HG02642 (cell line): ENCODE measurements at regions not wholly inside any gene's neighbourhood (a gene's known extent, or its start where the extent isn't known, plus 50 kb on each side); places are given as distances from the start of the nearest gene placed in this dataset.
"Not testable (repeated sequence)": the region's sequence is repeated elsewhere in the genome, so short reads cannot be mapped to it uniquely, and the experiment has no call there.

Experiments
- ATAC-seq: cut with Tn5 transposase; IDR thresholded peaks from one replicate; pipeline ENCODE4 v1.9.1; 2021; ENCODE audit warnings: mild to moderate bottlenecking; ENCODE audit not compliant: unreplicated experiment, poor library complexity

- ATAC-seq: not testable (repeated sequence)
Observed at GRCh38 chr20:18876394-18876793, 62.8 kb downstream of the SCP2D1 start.

- ATAC-seq: no peak
Observed at GRCh38 chr20:18879262-18879661, 65.7 kb downstream of the SCP2D1 start.

DNA sequence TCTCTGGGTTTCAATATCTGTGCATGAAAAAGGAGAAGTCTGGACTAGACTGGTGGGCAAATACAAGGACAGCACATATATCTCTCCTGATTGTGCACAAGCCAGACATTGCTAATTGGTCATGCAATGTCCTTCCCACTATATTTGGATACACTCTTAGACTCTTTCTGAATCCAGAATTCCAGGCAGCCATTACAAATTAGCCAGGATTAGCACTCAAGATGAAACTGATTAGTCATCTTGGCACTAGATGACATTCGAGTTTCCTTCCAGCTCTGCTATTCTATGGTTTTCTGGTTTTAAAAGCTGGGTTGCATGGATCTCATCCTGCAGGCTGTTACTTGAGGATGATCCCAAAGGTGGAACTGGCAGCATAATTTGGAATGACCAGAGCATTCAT, 73.2 kb downstream of the SCP2D1 start:
- no peak for ATAC-seq

DNA sequence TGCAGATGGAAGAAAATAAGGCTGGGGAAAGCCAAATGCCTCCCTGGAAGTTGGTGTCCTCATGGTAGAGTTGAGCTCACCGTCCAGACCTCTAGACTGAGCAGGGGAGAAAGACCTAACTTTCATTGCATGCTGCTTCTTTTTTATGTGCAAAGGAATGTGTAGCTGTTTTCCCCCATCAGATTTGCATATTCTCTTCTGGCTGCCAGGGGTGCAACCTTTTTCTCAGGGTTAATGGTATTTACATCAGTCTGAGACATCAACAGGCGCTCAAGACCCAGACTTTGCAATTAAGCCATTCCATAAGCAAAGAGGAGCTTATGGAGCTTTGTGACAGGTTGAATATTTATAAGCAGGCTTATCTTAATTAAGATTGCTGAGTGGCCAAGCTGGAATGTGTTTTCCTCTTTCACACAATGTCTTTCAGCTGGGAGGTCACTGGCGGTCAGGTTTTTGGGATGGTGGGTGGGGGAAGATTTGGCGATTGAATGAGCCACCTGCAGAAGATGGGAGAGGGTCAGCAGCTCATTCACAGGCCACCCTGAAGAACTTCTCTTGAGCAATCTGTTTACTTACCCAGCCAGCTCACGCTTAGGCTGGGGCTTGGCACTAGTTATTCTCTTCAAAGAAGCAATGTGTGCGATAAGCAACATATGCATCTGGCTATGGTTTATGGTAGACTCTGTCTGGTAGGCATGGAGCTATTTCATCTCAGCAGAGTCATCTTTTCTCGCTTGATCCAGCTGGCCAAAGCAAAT, 88.6 kb downstream of the SCP2D1 start:
- no peak for ATAC-seq

DNA sequence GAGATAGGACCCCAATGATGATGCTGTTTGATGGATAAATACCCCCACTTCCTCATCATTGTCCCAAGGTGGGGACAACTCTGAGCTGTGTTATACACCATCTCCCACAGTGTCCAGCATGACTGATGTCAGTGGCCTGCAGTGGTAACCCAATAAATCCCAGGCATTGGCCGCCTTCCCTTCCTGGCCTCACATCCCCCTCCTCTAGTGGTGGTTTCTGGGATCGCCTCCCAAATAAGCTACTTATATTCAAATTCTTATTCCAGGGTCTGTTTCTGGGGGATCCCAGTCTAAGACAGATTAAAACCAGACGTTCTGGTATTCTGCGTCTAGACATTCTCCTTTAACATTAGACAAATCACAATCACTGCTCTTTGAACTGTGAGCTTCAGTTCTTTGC, 90.6 kb downstream of the SCP2D1 start:
- no peak for ATAC-seq

DNA sequence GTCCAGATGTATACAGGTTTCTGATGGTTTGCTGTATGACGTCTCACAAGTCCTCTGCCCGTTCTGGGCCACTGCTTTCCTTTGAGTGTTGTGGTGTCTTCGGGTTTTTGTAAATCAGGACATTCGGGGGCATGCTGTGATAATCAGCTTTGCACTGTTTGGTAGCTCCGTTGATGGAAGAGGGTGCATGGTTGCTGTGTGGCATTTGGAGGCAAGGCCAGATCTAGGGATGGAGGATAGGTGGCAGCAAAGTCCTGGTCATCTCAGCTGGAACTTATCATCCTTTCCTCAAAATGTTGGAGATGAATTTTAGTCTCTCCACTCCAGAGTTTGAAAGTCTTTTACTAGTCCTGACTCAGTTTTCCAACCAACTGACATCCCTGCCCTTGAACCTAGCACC, 91.0 kb downstream of the SCP2D1 start:
- ATAC-seq: no peak

DNA sequence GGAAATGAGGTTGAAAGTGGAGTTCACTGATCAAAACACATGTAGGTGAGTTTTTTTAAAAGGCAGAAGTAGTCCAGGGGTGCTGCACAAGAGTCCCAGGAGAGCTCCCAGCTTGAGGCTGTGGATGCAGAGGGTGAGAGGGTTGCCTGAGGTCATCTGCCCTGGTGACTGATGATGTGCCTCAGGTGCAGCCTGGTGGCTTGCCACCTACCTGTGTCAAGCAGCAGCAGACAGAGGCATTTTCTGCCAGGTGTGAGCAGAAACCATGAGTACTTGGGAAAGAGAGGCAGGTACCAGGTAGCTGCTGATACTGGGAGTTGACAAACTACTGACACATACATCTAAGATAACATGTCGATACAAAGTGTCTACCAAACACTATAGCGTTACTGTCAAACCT, 92.5 kb downstream of the SCP2D1 start:
- no peak for ATAC-seq

- ATAC-seq: no peak
Observed at GRCh38 chr20:18907353-18907752, 93.8 kb downstream of the SCP2D1 start.

GRCh38 chr20:18908109-18908508, 94.5 kb downstream of the SCP2D1 start:
- no peak for ATAC-seq

- ATAC-seq: no peak
Observed at GRCh38 chr20:18909254-18909653, 95.7 kb downstream of the SCP2D1 start.

DNA sequence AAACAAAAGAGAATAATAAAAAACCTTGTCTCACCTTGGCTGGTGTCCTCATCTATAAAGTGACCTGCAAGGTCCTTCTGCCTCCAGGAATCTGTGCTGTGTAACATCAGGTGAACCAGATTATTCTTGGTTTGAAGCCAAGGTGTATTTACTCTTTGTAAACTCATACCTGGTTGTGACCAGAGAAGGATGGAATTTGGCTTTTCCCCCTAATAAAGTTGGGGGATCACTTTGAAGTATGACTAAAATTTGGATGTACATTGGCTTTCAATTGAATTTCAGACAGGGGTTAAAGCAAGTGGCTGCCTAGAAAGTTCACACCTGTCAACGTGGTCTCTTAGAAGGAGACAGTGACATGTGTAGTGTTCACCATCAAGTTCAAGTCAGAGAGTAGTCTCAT, 100.1 kb downstream of the SCP2D1 start:
- no peak for ATAC-seq

DNA sequence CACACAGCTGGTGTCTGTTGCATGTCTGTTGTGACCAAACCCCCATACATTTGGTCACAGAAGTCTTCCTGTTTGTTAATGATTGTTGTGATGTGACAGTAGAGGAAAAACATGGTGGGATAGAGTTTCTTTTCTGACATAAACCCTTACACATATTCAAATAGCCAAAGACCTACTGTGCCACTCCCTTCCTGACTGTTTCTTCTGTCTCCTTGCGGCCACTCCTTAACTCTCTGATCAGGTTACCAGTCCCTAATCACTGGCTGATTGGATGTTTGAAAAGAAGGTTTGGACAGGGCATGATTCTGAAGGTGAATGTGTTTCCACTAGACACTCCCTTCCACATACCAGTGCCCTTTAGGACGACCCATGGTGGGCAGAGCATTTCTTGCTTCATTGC, 101.2 kb downstream of the SCP2D1 start:
- no peak for ATAC-seq

GRCh38 chr20:18916886-18917750, 103.5 kb downstream of the SCP2D1 start:
- no peak for ATAC-seq

- no peak for ATAC-seq
Observed at GRCh38 chr20:18919996-18920395, 106.4 kb downstream of the SCP2D1 start.

- no peak for ATAC-seq
Observed at GRCh38 chr20:18921291-18921690, 107.7 kb downstream of the SCP2D1 start.

DNA sequence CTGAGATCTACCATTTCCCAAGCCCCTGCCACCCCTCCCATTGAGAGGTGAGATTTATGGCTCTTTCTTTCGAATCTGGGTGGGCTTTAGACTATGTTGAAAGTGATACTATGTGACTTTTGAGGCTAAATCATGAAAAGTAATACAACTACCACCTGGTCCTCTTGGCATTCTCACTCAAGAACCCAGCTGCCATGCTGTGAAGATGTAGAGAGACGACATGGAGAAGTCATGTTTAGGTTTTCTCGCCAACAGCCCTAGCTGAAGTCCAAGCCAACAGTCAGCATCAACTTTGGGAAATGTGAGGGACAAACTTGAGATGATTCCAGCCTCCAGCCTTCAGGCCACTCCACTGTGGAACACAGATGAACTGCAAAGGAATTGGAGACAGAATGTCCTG, 108.7 kb downstream of the SCP2D1 start:
- no peak for ATAC-seq

DNA sequence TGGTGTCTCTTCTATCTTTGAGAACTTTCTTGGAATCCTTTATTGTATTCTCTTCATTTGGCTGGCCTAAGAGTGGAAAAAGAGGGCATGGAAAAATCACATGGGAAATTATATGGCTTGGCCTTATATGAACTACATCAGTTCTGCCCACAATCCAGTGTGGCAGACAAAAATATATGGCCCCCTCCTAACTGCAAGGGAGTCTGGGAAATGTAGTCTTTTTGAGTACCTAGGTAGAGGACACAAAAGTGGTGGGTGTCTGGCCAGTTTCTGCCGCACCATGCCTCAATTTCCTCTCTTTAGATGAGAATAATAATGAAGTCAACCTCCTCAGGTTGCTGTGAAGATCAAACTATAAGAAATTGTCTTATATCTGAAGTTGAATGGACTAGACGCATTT, 109.3 kb downstream of the SCP2D1 start:
- no peak for ATAC-seq

- no peak for ATAC-seq
Observed at GRCh38 chr20:18926965-18927364, 113.4 kb downstream of the SCP2D1 start.

GRCh38 chr20:18928626-18929025, 115.0 kb downstream of the SCP2D1 start:
- no peak for ATAC-seq

DNA sequence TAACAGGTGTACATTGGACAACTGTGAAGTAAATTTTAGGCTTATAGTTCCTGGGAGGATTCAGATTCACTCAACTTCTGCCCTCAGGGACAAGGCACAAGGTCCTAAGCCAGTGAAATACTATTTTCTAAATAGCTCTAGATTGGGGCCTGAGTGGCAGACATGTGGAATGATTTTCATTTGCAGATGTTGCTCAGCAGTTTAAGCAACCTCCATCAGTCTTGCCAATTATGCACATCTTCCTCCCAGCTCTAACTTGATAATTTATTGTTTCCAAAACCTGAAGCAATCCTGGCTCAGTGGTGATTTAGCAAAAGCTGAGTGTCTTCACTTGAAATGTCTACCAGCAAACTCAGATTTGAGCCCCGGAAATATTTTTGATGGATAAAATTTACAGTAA, 116.2 kb downstream of the SCP2D1 start:
- no peak for ATAC-seq

DNA sequence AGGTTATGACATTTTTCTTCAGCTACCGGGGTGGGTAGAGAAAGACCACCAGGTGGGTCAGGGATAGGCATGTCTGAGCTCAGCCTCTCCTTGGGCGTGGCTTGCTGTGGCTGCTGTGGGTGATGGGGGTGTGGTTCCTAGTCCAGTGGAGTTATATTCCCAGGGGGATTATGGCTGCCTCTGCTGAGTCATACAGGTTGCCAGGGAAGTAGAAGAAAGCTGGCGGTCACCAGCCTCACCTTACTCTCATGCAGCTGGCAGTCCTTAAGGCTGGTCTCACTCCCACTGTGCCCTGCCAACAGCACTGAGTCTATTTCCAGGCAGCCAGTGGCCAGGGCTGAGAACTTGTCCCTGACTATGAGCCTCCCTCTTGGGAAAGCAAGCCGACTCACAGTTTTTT, 130.0 kb downstream of the SCP2D1 start:
- no peak for ATAC-seq

DNA sequence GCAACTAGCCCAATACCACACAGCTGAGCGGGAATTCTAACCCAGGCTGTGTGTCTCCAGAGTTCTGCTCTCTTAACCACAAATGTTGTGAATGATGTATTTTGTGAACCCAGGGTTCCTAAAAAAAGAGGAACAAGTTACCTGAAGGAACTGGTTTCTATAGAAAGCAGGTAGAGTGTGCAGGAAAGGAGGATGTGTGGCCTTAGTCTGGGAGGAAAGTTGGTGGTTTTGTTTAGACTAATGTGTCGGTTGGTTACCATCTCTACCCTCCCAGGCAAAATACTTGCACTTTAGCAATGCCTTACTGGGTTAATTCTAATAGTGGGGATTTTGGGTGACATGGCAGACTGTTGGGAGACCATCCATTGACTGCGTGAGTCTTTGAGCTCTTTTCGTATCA, 143.3 kb downstream of the SCP2D1 start:
- ATAC-seq: no peak
